ENCODE measurements at regions not wholly inside any gene's neighbourhood (a gene's known extent, or its start where the extent isn't known, plus 50 kb on each side); places are given as distances from the start of the nearest gene placed in this dataset.

- TF ChIP-seq PKNOX1 (IDR thresholded peaks at IDR 0.05) (no peak), LEF1 (IDR thresholded peaks at IDR 0.05; ENCODE audit: borderline replicate concordance) (no peak), HDGF (IDR thresholded peaks at IDR 0.05; ENCODE audit: borderline replicate concordance) (no peak), SP1 (IDR thresholded peaks at IDR 0.05) (no peak), FOXA1 (IDR thresholded peaks at IDR 0.05) (no peak), SUZ12 (IDR thresholded peaks at IDR 0.05) (no peak), ELF4 (IDR thresholded peaks at IDR 0.05) (no peak), FOXM1 (IDR thresholded peaks at IDR 0.05; ENCODE audit: borderline replicate concordance) (no peak), L3MBTL2 (conservative IDR thresholded peaks at IDR 0.05) (no peak), NFRKB (IDR thresholded peaks at IDR 0.05) (no peak), ZNF384 (IDR thresholded peaks at IDR 0.05) (no peak), CTBP1 (IDR thresholded peaks at IDR 0.05; ENCODE audit: borderline replicate concordance) (no peak)
Observed at GRCh38 chr20:56690531-56691175, 61.5 kb downstream of the TFAP2C start.

Measured in HEK293T (cell line).